GM23338 (cell line): ENCODE measurements at regions not wholly inside any gene's neighbourhood (a gene's known extent, or its start where the extent isn't known, plus 50 kb on each side); places are given as distances from the start of the nearest gene placed in this dataset.

Source experiments
- ATAC-seq: fragments of 200-7000 bp; cut with Tn5 transposase; 3 replicates; pipeline ENCODE4 v1.9.1; 2020
- DNase-seq: peaks from one replicate; pipeline ENCODE4 v3.0.0-alpha.2; 2015; ENCODE audit warnings: low spot score
- H2AFZ ChIP-seq: fragments of 200-600 bp; sonication (generic); 2 replicates; pipeline ENCODE4 v1.8.0; 2016; ENCODE audit warnings: antibody characterized with exemption, mild to moderate bottlenecking, moderate library complexity
- H3F3A ChIP-seq: fragments of 200-600 bp; sonication (generic); replicated peaks from 2 replicates; pipeline ENCODE4 v1.8.0; 2017; ENCODE audit warnings: antibody characterized with exemption, mixed run types, low read depth
- H3K27ac ChIP-seq: fragments of 200-600 bp; sonication (generic); 2 replicates; pipeline ENCODE4 v1.6.1; 2016; ENCODE audit warnings: low read depth
- H3K27me3 ChIP-seq: fragments of 200-600 bp; sonication (generic); 2 replicates; pipeline ENCODE4 v1.8.0; 2016; ENCODE audit warnings: mild to moderate bottlenecking, mixed run types, moderate library complexity; ENCODE audit not compliant: insufficient read depth
- H3K36me3 ChIP-seq: fragments of 200-600 bp; sonication (generic); 2 replicates; pipeline ENCODE4 v1.8.0; 2016; ENCODE audit warnings: mild to moderate bottlenecking; ENCODE audit not compliant: insufficient read depth
- H3K4me1 ChIP-seq: fragments of 200-600 bp; sonication (generic); 2 replicates; pipeline ENCODE4 v1.8.0; 2016; ENCODE audit warnings: mild to moderate bottlenecking, moderate library complexity; ENCODE audit not compliant: insufficient read depth
- H3K4me2 ChIP-seq: fragments of 200-600 bp; sonication (generic); 2 replicates; pipeline ENCODE4 v1.7.1; 2017; ENCODE audit warnings: mixed run types
- H3K4me3 ChIP-seq: fragments of 200-600 bp; sonication (generic); 2 replicates; pipeline ENCODE4 v1.6.1; 2016; ENCODE audit warnings: mixed run types
- H3K79me2 ChIP-seq: fragments of 200-600 bp; sonication (generic); replicated peaks from 2 replicates; pipeline ENCODE4 v1.8.0; 2017; ENCODE audit warnings: mild to moderate bottlenecking; ENCODE audit not compliant: insufficient read depth
- H3K9me2 ChIP-seq: fragments of 200-600 bp; sonication (generic); 2 replicates; pipeline ENCODE4 v1.8.0; 2017; ENCODE audit not compliant: insufficient read depth
- H4K20me1 ChIP-seq: fragments of 200-600 bp; sonication (generic); replicated peaks from 2 replicates; pipeline ENCODE4 v1.8.0; 2017; ENCODE audit warnings: mild to moderate bottlenecking; ENCODE audit not compliant: insufficient read depth
- H3K27ac Mint-ChIP-seq: 2 replicates; pipeline ENCODE4 v1.8.0; 2020; ENCODE audit warnings: inconsistent platforms, mild to moderate bottlenecking, moderate library complexity, mixed read lengths
- H3K27me3 Mint-ChIP-seq: 3 replicates; pipeline ENCODE4 v1.8.0; 2022; ENCODE audit warnings: low read depth, mild to moderate bottlenecking, moderate library complexity, mixed read lengths, inconsistent platforms; ENCODE audit not compliant: insufficient read depth, poor library complexity
- H3K36me3 Mint-ChIP-seq: 3 replicates; pipeline ENCODE4 v1.8.0; 2021; ENCODE audit warnings: low read depth, mild to moderate bottlenecking, inconsistent platforms, moderate library complexity, mixed read lengths
- H3K4me1 Mint-ChIP-seq: 3 replicates; pipeline ENCODE4 v1.8.0; 2020; ENCODE audit warnings: mild to moderate bottlenecking, inconsistent platforms, mixed read lengths
- H3K4me3 Mint-ChIP-seq: 3 replicates; pipeline ENCODE4 v1.8.0; 2021; ENCODE audit warnings: moderate library complexity, mild to moderate bottlenecking, inconsistent platforms, mixed read lengths
- H3K9me3 Mint-ChIP-seq: 3 replicates; pipeline ENCODE4 v1.8.0; 2020; ENCODE audit warnings: moderate library complexity, mild to moderate bottlenecking, inconsistent platforms, mixed read lengths
- CREB1 ChIP-seq: fragments of 250-450 bp; sonication (Bioruptor Pico); IDR thresholded peaks from 2 replicates; pipeline ENCODE4 v1.5.0; 2020; ENCODE audit warnings: low read depth, mild to moderate bottlenecking, moderate library complexity
- EZH2 ChIP-seq: fragments of 200-600 bp; sonication (generic); IDR thresholded peaks from one replicate; pipeline ENCODE4 v1.8.0; 2017; ENCODE audit warnings: antibody characterized with exemption, mild to moderate bottlenecking, low read depth; ENCODE audit not compliant: unreplicated experiment
- EZH2phosphoT487 ChIP-seq: fragments of 200-600 bp; sonication (generic); IDR thresholded peaks from one replicate; pipeline ENCODE4 v1.8.1; 2018; ENCODE audit warnings: antibody characterized with exemption; ENCODE audit not compliant: unreplicated experiment
- POLR2AphosphoS5 ChIP-seq: IDR thresholded peaks from 2 replicates; pipeline ENCODE4 v1.6.1; 2016; ENCODE audit warnings: antibody characterized with exemption, low read depth
- REST ChIP-seq: IDR thresholded peaks from one replicate; pipeline ENCODE4 v1.6.1; 2018; ENCODE audit warnings: antibody characterized with exemption; ENCODE audit not compliant: unreplicated experiment
- ZNF114 ChIP-seq: fragments of 250-450 bp; sonication (Bioruptor Pico); IDR thresholded peaks from 2 replicates; pipeline ENCODE4 v1.5.0; 2020; ENCODE audit warnings: mild to moderate bottlenecking, moderate library complexity
- ZNF331 ChIP-seq: fragments of 250-450 bp; sonication (Bioruptor Pico); IDR thresholded peaks from 2 replicates; pipeline ENCODE4 v1.5.0; 2020; ENCODE audit warnings: low read depth, mild to moderate bottlenecking, moderate library complexity
- TF ChIP-seq, protein P1 (sequence below): IDR thresholded peaks from 2 replicates; pipeline ENCODE4 v1.6.1; 2016; ENCODE audit warnings: antibody characterized with exemption

GRCh38 chr11:111153194-111153593, 92.3 kb upstream of the POU2AF2 start:
- Mint-ChIP-seq H3K4me1 (no peaks in the 10 kb centered on the region), H3K9me3 (no peaks in the 10 kb centered on the region)
- H3F3A ChIP-seq, result no peaks in the 10 kb centered on the region

GRCh38 chr11:111148953-111149352, 96.6 kb upstream of the POU2AF2 start:
- Histone ChIP-seq H3F3A (no peaks in the 10 kb centered on the region), H3K27ac (no peak overlapping the region), H3K9me2 (no peaks in the 10 kb centered on the region), H3K4me2 (no peak overlapping the region), H4K20me1 (no peaks in the 10 kb centered on the region), H3K79me2 (no peaks in the 10 kb centered on the region), H3K27me3 (no peaks in the 10 kb centered on the region), H3K4me1 (no peaks in the 10 kb centered on the region), H3K4me3 (no peak overlapping the region), H2AFZ (no peak overlapping the region), H3K36me3 (no peaks in the 10 kb centered on the region)
- ATAC-seq, result no peak
- Mint-ChIP-seq H3K9me3 (no peaks in the 10 kb centered on the region), H3K4me3 (no peak overlapping the region), H3K27ac (no peak overlapping the region), H3K36me3 (no peaks in the 10 kb centered on the region), H3K27me3 (no peaks in the 10 kb centered on the region), H3K4me1 (no peaks in the 10 kb centered on the region)
- no peak for DNase-seq
- no peak for TF ChIP-seq CREB1 (CRISPR knock-in tag)
- TF ChIP-seq EZH2, result no peak
- TF ChIP-seq, protein P1, sequence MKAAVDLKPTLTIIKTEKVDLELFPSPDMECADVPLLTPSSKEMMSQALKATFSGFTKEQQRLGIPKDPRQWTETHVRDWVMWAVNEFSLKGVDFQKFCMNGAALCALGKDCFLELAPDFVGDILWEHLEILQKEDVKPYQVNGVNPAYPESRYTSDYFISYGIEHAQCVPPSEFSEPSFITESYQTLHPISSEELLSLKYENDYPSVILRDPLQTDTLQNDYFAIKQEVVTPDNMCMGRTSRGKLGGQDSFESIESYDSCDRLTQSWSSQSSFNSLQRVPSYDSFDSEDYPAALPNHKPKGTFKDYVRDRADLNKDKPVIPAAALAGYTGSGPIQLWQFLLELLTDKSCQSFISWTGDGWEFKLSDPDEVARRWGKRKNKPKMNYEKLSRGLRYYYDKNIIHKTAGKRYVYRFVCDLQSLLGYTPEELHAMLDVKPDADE, result no peak
- TF ChIP-seq EZH2phosphoT487, result no peak
- no peak for TF ChIP-seq ZNF331 (CRISPR knock-in tag)
- TF ChIP-seq POLR2AphosphoS5, result no peak
- TF ChIP-seq ZNF114, result no peak

More at GRCh38 chr11:111153194-111153593, 92.3 kb upstream of the POU2AF2 start:
- no peaks in the 10 kb centered on the region for H3K36me3 ChIP-seq
- no peaks in the 10 kb centered on the region for H3K27me3 Mint-ChIP-seq
- H3K27ac Mint-ChIP-seq, result no peak overlapping the region
- no peaks in the 10 kb centered on the region for H3K79me2 ChIP-seq
- no peaks in the 10 kb centered on the region for H3K27me3 ChIP-seq
- no peak overlapping the region for H2AFZ ChIP-seq
- no peaks in the 10 kb centered on the region for H3K36me3 Mint-ChIP-seq
- TF ChIP-seq REST (no peak), POLR2AphosphoS5 (no peak), CREB1 (CRISPR knock-in tag) (no peak), ZNF331 (CRISPR knock-in tag) (no peak), EZH2 (no peak), ZNF114 (no peak)
- H3K4me2 ChIP-seq, result no peak overlapping the region
- no peak overlapping the region for H3K4me3 ChIP-seq
- DNase-seq (no peak), ATAC-seq (no peak)
- H3K27ac ChIP-seq, result no peak overlapping the region
- H3K4me1 ChIP-seq, result no peaks in the 10 kb centered on the region
- no peaks in the 10 kb centered on the region for H4K20me1 ChIP-seq
- no peaks in the 10 kb centered on the region for H3K9me2 ChIP-seq
- no peak overlapping the region for H3K4me3 Mint-ChIP-seq
